ENCODE measurements at regions not wholly inside any gene's neighbourhood (a gene's known extent, or its start where the extent isn't known, plus 50 kb on each side); places are given as distances from the start of the nearest gene placed in this dataset.
"Not testable (repeated sequence)": the region's sequence is repeated elsewhere in the genome, so short reads cannot be mapped to it uniquely, and the experiment has no call there.

- Histone ChIP-seq H3K4me1 (peaks cover 0 to 3% (median 0%) of the 10 kb centered on the region in 4 donors), H3K36me3 (no peaks in the 10 kb centered on the region), H3K4me3 (no peak overlapping the region), H3K9me3 (no peaks in the 10 kb centered on the region), H3K27ac (no peak overlapping the region), H3K27me3 (no peaks in the 10 kb centered on the region)
- no peak for DNase-seq (ENCODE audit: low spot score in 2 of 2)
- WGBS, 2 donors = 63 to 65% methylated on average over 7 of the region's 7 CpGs
- no peak for TF ChIP-seq POLR2A (IDR thresholded peaks at IDR 0.05)
- TF ChIP-seq CTCF (IDR thresholded peaks at IDR 0.05) = no peak
- TF ChIP-seq EP300 (IDR thresholded peaks at IDR 0.05) = no peak
Observed at GRCh38 chr5:17373814-17374556, 124.0 kb upstream of the TAF11L2 start.

- no peak overlapping the region for H3K4me3 ChIP-seq
- no peaks in the 10 kb centered on the region for H3K36me3 ChIP-seq
- TF ChIP-seq POLR2A (IDR thresholded peaks at IDR 0.05) (no peak), EP300 (IDR thresholded peaks at IDR 0.05) (no peak), CTCF (IDR thresholded peaks at IDR 0.05) (no peak)
- DNase-seq (ENCODE audit: low spot score in 2 of 2) = no peak
- no peaks in the 10 kb centered on the region for H3K27me3 ChIP-seq
- 55 to 59% methylated on average over 10 of the region's 10 CpGs for WGBS, 2 donors
- H3K4me1 ChIP-seq = peaks cover 0 to 6% (median 0%) of the 10 kb centered on the region in 4 donors
- no peaks in the 10 kb centered on the region for H3K9me3 ChIP-seq
- no peak overlapping the region for H3K27ac ChIP-seq
Observed at GRCh38 chr5:17374973-17375742, 122.9 kb upstream of the TAF11L2 start.

DNA sequence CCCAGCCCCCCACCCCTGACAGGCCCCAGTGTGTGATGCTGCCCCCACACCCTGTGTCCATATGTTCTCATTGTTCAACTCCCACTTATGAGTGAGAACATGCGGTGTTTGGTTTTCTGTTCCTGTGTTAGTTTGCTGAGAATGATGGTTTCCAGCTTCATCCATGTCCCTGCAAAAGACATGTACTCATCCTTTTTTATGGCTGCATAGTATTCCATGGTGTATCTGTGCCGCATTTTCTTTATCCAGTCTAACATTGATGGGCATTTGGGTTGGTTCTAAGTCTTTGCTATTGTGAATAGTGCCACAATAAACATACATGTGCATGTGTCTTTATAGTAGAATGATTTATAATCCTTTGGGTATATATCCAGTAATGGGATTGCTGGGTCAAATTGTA, 122.1 kb upstream of the TAF11L2 start:
- not testable (repeated sequence) for H3K36me3 ChIP-seq; H3K4me3 ChIP-seq; H3K27ac ChIP-seq; DNase-seq (ENCODE audit: low spot score in 2 of 2); H3K27me3 ChIP-seq; H3K4me1 ChIP-seq; H3K9me3 ChIP-seq
- WGBS, 2 donors = 93 to 97% methylated on average over 2 of the region's 2 CpGs

- no peak overlapping the region for H3K4me3 ChIP-seq
- WGBS, 2 donors = 42 to 50% methylated on average over 6 of the region's 6 CpGs
- DNase-seq (ENCODE audit: low spot score in 2 of 2) = no peak
- no peaks in the 10 kb centered on the region for H3K36me3 ChIP-seq
- TF ChIP-seq CTCF (IDR thresholded peaks at IDR 0.05) (no peak), POLR2A (IDR thresholded peaks at IDR 0.05) (no peak), EP300 (IDR thresholded peaks at IDR 0.05) (no peak)
- H3K4me1 ChIP-seq = peaks cover 0 to 6% (median 0%) of the 10 kb centered on the region in 4 donors
- H3K27me3 ChIP-seq = no peaks in the 10 kb centered on the region
- no peak overlapping the region for H3K27ac ChIP-seq
- no peaks in the 10 kb centered on the region for H3K9me3 ChIP-seq
Observed at GRCh38 chr5:17378346-17378997, 119.6 kb upstream of the TAF11L2 start.

GRCh38 chr5:17379100-17379951, 118.7 kb upstream of the TAF11L2 start:
- 50 to 57% methylated on average over 7 of the region's 7 CpGs for WGBS, 2 donors
- no peak for TF ChIP-seq EP300 (IDR thresholded peaks at IDR 0.05)
- TF ChIP-seq POLR2A (IDR thresholded peaks at IDR 0.05) = no peak
- TF ChIP-seq CTCF (IDR thresholded peaks at IDR 0.05) = no peak

More at GRCh38 chr5:17379100-17379951, 118.7 kb upstream of the TAF11L2 start:
- H3K9me3 ChIP-seq = no peaks in the 10 kb centered on the region
- no peak overlapping the region for H3K4me3 ChIP-seq
- no peak for DNase-seq (ENCODE audit: low spot score in 2 of 2)
- H3K36me3 ChIP-seq = no peaks in the 10 kb centered on the region
- no peak overlapping the region for H3K27ac ChIP-seq
- H3K27me3 ChIP-seq = no peaks in the 10 kb centered on the region
- H3K4me1 ChIP-seq = peaks cover 0 to 6% (median 0%) of the 10 kb centered on the region in 4 donors

All from tibial nerve (tissue), 4 donors.